Stimulated activated CD4-positive, alpha-beta T cell treated with anti-CD3 and anti-CD28 coated beads, Interleukin-4, amount 100 ng/mL, for 24 hours (primary cell): ENCODE measurements at regions not wholly inside any gene's neighbourhood (a gene's known extent, or its start where the extent isn't known, plus 50 kb on each side); places are given as distances from the start of the nearest gene placed in this dataset.

Experiments
- DNase-seq: peaks from one replicate; pipeline ENCODE4 v3.0.0-alpha.2; 2020

GRCh38 chr4:182174979-182175378 lies 68.2 kb upstream of the TENM3 start:
- no peak for DNase-seq

GRCh38 chr4:182175788-182176519 lies 67.2 kb upstream of the TENM3 start:
- no peak for DNase-seq

- DNase-seq: no peak
These were observed 66.0 kb upstream of the TENM3 start for GRCh38 chr4:182177166-182177565.

GRCh38 chr4:182179105-182179504 lies 64.1 kb upstream of the TENM3 start:
- DNase-seq: no peak

GRCh38 chr4:182179751-182180150 lies 63.5 kb upstream of the TENM3 start:
- no peak for DNase-seq

- no peak for DNase-seq
These were observed 57.7 kb upstream of the TENM3 start for GRCh38 chr4:182185491-182185890.

GRCh38 chr4:182187674-182188073 lies 55.5 kb upstream of the TENM3 start:
- no peak for DNase-seq

- DNase-seq: no peak
These were observed 54.6 kb upstream of the TENM3 start for GRCh38 chr4:182188622-182189021.

GRCh38 chr4:182189103-182189878 lies 53.9 kb upstream of the TENM3 start:
- no peak for DNase-seq

- no peak for DNase-seq
These were observed 52.9 kb upstream of the TENM3 start for GRCh38 chr4:182190306-182190705.

GRCh38 chr4:182192511-182193181 lies 50.6 kb upstream of the TENM3 start:
- no peak for DNase-seq

GRCh38 chr4:182193311-182193710 lies 49.9 kb upstream of the TENM3 start:
- DNase-seq: no peak
